GM23338 (cell line): ENCODE measurements at regions not wholly inside any gene's neighbourhood (a gene's known extent, or its start where the extent isn't known, plus 50 kb on each side); places are given as distances from the start of the nearest gene placed in this dataset.

Source experiments
- ATAC-seq: fragments of 200-7000 bp; cut with Tn5 transposase; 3 replicates; pipeline ENCODE4 v1.9.1; 2020
- DNase-seq: peaks from one replicate; pipeline ENCODE4 v3.0.0-alpha.2; 2015; ENCODE audit warnings: low spot score
- H2AFZ ChIP-seq: fragments of 200-600 bp; sonication (generic); 2 replicates; pipeline ENCODE4 v1.8.0; 2016; ENCODE audit warnings: antibody characterized with exemption, mild to moderate bottlenecking, moderate library complexity
- H3F3A ChIP-seq: fragments of 200-600 bp; sonication (generic); replicated peaks from 2 replicates; pipeline ENCODE4 v1.8.0; 2017; ENCODE audit warnings: antibody characterized with exemption, mixed run types, low read depth
- H3K27ac ChIP-seq: fragments of 200-600 bp; sonication (generic); 2 replicates; pipeline ENCODE4 v1.6.1; 2016; ENCODE audit warnings: low read depth
- H3K27me3 ChIP-seq: fragments of 200-600 bp; sonication (generic); 2 replicates; pipeline ENCODE4 v1.8.0; 2016; ENCODE audit warnings: mild to moderate bottlenecking, mixed run types, moderate library complexity; ENCODE audit not compliant: insufficient read depth
- H3K36me3 ChIP-seq: fragments of 200-600 bp; sonication (generic); 2 replicates; pipeline ENCODE4 v1.8.0; 2016; ENCODE audit warnings: mild to moderate bottlenecking; ENCODE audit not compliant: insufficient read depth
- H3K4me1 ChIP-seq: fragments of 200-600 bp; sonication (generic); 2 replicates; pipeline ENCODE4 v1.8.0; 2016; ENCODE audit warnings: mild to moderate bottlenecking, moderate library complexity; ENCODE audit not compliant: insufficient read depth
- H3K4me2 ChIP-seq: fragments of 200-600 bp; sonication (generic); 2 replicates; pipeline ENCODE4 v1.7.1; 2017; ENCODE audit warnings: mixed run types
- H3K4me3 ChIP-seq: fragments of 200-600 bp; sonication (generic); 2 replicates; pipeline ENCODE4 v1.6.1; 2016; ENCODE audit warnings: mixed run types
- H3K79me2 ChIP-seq: fragments of 200-600 bp; sonication (generic); replicated peaks from 2 replicates; pipeline ENCODE4 v1.8.0; 2017; ENCODE audit warnings: mild to moderate bottlenecking; ENCODE audit not compliant: insufficient read depth
- H3K9me2 ChIP-seq: fragments of 200-600 bp; sonication (generic); 2 replicates; pipeline ENCODE4 v1.8.0; 2017; ENCODE audit not compliant: insufficient read depth
- H4K20me1 ChIP-seq: fragments of 200-600 bp; sonication (generic); replicated peaks from 2 replicates; pipeline ENCODE4 v1.8.0; 2017; ENCODE audit warnings: mild to moderate bottlenecking; ENCODE audit not compliant: insufficient read depth
- H3K27ac Mint-ChIP-seq: 2 replicates; pipeline ENCODE4 v1.8.0; 2020; ENCODE audit warnings: inconsistent platforms, mild to moderate bottlenecking, moderate library complexity, mixed read lengths
- H3K27me3 Mint-ChIP-seq: 3 replicates; pipeline ENCODE4 v1.8.0; 2022; ENCODE audit warnings: low read depth, mild to moderate bottlenecking, moderate library complexity, mixed read lengths, inconsistent platforms; ENCODE audit not compliant: insufficient read depth, poor library complexity
- H3K36me3 Mint-ChIP-seq: 3 replicates; pipeline ENCODE4 v1.8.0; 2021; ENCODE audit warnings: low read depth, mild to moderate bottlenecking, inconsistent platforms, moderate library complexity, mixed read lengths
- H3K4me1 Mint-ChIP-seq: 3 replicates; pipeline ENCODE4 v1.8.0; 2020; ENCODE audit warnings: mild to moderate bottlenecking, inconsistent platforms, mixed read lengths
- H3K4me3 Mint-ChIP-seq: 3 replicates; pipeline ENCODE4 v1.8.0; 2021; ENCODE audit warnings: moderate library complexity, mild to moderate bottlenecking, inconsistent platforms, mixed read lengths
- H3K9me3 Mint-ChIP-seq: 3 replicates; pipeline ENCODE4 v1.8.0; 2020; ENCODE audit warnings: moderate library complexity, mild to moderate bottlenecking, inconsistent platforms, mixed read lengths
- CTCF ChIP-seq, 2 experiments: fragments of 200-600 bp in 1 of 2; sonication (generic) in 1 of 2; conservative IDR thresholded peaks; 2 replicates each; pipeline versions ENCODE4 v1.5.1 to v1.6.1; 2016 to 2017; ENCODE audit warnings: antibody characterized with exemption in 2 of 2, low read depth in 2 of 2, mild to moderate bottlenecking in 2 of 2, moderate library complexity in 1 of 2
- EZH2 ChIP-seq: fragments of 200-600 bp; sonication (generic); IDR thresholded peaks from one replicate; pipeline ENCODE4 v1.8.0; 2017; ENCODE audit warnings: antibody characterized with exemption, mild to moderate bottlenecking, low read depth; ENCODE audit not compliant: unreplicated experiment
- EZH2phosphoT487 ChIP-seq: fragments of 200-600 bp; sonication (generic); IDR thresholded peaks from one replicate; pipeline ENCODE4 v1.8.1; 2018; ENCODE audit warnings: antibody characterized with exemption; ENCODE audit not compliant: unreplicated experiment
- NANOG ChIP-seq: IDR thresholded peaks from 2 replicates; pipeline ENCODE4 v1.6.1; 2016; ENCODE audit warnings: antibody characterized with exemption, borderline replicate concordance
- POLR2AphosphoS5 ChIP-seq: IDR thresholded peaks from 2 replicates; pipeline ENCODE4 v1.6.1; 2016; ENCODE audit warnings: antibody characterized with exemption, low read depth
- REST ChIP-seq: IDR thresholded peaks from one replicate; pipeline ENCODE4 v1.6.1; 2018; ENCODE audit warnings: antibody characterized with exemption; ENCODE audit not compliant: unreplicated experiment
- STAT1 ChIP-seq: IDR thresholded peaks from one replicate; pipeline ENCODE4 v1.6.1; 2016; ENCODE audit warnings: antibody characterized with exemption; ENCODE audit not compliant: unreplicated experiment
- ZNF114 ChIP-seq: fragments of 250-450 bp; sonication (Bioruptor Pico); IDR thresholded peaks from 2 replicates; pipeline ENCODE4 v1.5.0; 2020; ENCODE audit warnings: mild to moderate bottlenecking, moderate library complexity
- TF ChIP-seq, protein P1 (sequence below): IDR thresholded peaks from 2 replicates; pipeline ENCODE4 v1.6.1; 2016; ENCODE audit warnings: antibody characterized with exemption

GRCh38 chr5:25451294-25451693 lies 806.5 kb upstream of the CDH10 start (continued):
- no peak for TF ChIP-seq CTCF (conservative IDR thresholded peaks at IDR 0.05; ENCODE audit: low read depth in 2 of 2)

- peak overlapping the region; percentile 98 for H3K27ac ChIP-seq
These were observed 803.9 kb upstream of the CDH10 start for GRCh38 chr5:25448646-25449045.

DNA sequence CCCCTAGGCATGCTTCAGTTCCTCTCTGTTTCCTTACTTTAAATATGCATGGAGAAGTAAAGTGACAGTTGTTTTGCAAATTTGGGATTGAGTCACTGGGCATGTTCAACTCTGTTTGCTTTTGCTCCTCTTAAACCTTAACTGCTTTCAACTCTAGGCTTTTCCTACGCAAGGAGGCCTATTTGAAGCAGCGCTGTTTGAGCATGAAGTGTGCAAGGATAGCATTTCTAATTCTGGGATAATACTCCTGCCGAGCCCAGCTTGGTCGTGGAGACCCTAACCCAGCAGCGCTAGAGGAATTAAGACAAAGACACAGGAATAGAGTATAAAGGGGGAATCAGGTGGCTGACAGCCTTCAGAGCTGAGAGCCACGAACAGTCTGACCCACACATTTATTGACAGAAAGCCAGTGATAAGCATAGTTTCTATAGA lies 803.4 kb upstream of the CDH10 start:
- Mint-ChIP-seq H3K4me1 (peaks cover 48% of the 10 kb centered on the region), H3K27me3 (peaks cover 18% of the 10 kb centered on the region), H3K36me3 (peaks cover 26% of the 10 kb centered on the region), H3K9me3 (peaks cover 5% of the 10 kb centered on the region; the same call in 1 of the 3 replicates), H3K4me3 (peak overlapping the region; percentile 59), H3K27ac (peak overlapping the region; percentile 96)
- H3F3A ChIP-seq = peaks cover 12% of the 10 kb centered on the region; the same call in 1 of the 2 replicates
- H3K4me3 ChIP-seq = peak overlapping the region; percentile 36
- H3K27ac ChIP-seq = peak overlapping the region; percentile 98
- no peak overlapping the region for H2AFZ ChIP-seq
- peaks cover 5% of the 10 kb centered on the region for H4K20me1 ChIP-seq
- H3K79me2 ChIP-seq = peaks cover 41% of the 10 kb centered on the region
- TF ChIP-seq POLR2AphosphoS5 (peak; percentile 62), NANOG (peak; percentile 75), STAT1 (no peak), REST (no peak)
- TF ChIP-seq, protein P1, sequence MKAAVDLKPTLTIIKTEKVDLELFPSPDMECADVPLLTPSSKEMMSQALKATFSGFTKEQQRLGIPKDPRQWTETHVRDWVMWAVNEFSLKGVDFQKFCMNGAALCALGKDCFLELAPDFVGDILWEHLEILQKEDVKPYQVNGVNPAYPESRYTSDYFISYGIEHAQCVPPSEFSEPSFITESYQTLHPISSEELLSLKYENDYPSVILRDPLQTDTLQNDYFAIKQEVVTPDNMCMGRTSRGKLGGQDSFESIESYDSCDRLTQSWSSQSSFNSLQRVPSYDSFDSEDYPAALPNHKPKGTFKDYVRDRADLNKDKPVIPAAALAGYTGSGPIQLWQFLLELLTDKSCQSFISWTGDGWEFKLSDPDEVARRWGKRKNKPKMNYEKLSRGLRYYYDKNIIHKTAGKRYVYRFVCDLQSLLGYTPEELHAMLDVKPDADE = peak; percentile 21; the same call in 1 of the 2 replicates
- peaks cover 17% of the 10 kb centered on the region; the same call in 1 of the 2 replicates for H3K36me3 ChIP-seq
- peaks cover 51% of the 10 kb centered on the region for H3K4me1 ChIP-seq
- peak; percentile 80 for ATAC-seq
- H3K9me2 ChIP-seq = no peaks in the 10 kb centered on the region
- no peaks in the 10 kb centered on the region for H3K27me3 ChIP-seq
- H3K4me2 ChIP-seq = peak overlapping the region; percentile 60
- peak; percentile 70 for DNase-seq

More at GRCh38 chr5:25448646-25449045, 803.9 kb upstream of the CDH10 start:
- Histone ChIP-seq H4K20me1 (peaks cover 3% of the 10 kb centered on the region), H3K36me3 (peaks cover 13% of the 10 kb centered on the region; the same call in 1 of the 2 replicates), H3F3A (peaks cover 12% of the 10 kb centered on the region; the same call in 1 of the 2 replicates), H2AFZ (no peak overlapping the region), H3K79me2 (peaks cover 36% of the 10 kb centered on the region), H3K27me3 (no peaks in the 10 kb centered on the region), H3K4me3 (peak overlapping the region; percentile 36), H3K9me2 (no peaks in the 10 kb centered on the region), H3K4me1 (peaks cover 51% of the 10 kb centered on the region), H3K4me2 (peak overlapping the region; percentile 60)
- H3K4me3 Mint-ChIP-seq = peak overlapping the region; percentile 59
- peaks cover 18% of the 10 kb centered on the region for H3K27me3 Mint-ChIP-seq
- peaks cover 5% of the 10 kb centered on the region; the same call in 1 of the 3 replicates for H3K9me3 Mint-ChIP-seq
- peaks cover 48% of the 10 kb centered on the region for H3K4me1 Mint-ChIP-seq
- ATAC-seq = peak; percentile 66
- peak; percentile 55 for DNase-seq
- H3K36me3 Mint-ChIP-seq = peaks cover 22% of the 10 kb centered on the region
- TF ChIP-seq EZH2 = no peak
- TF ChIP-seq POLR2AphosphoS5 = no peak
- no peak for TF ChIP-seq NANOG
- no peak for TF ChIP-seq ZNF114 (CRISPR knock-in tag)
- TF ChIP-seq, protein P1 = no peak
- TF ChIP-seq EZH2phosphoT487 = no peak
- H3K27ac Mint-ChIP-seq = peak overlapping the region; percentile 96
